ENCODE measurements at regions not wholly inside any gene's neighbourhood (a gene's known extent, or its start where the extent isn't known, plus 50 kb on each side); places are given as distances from the start of the nearest gene placed in this dataset.
A peak's percentile ranks its signal among the peaks of the same experiment; 100 is the strongest.

- DNase-seq (ENCODE audit: low spot score), result no peak
These were observed 403.3 kb downstream of the HGF start for GRCh38 chr7:81366546-81366945.

DNA sequence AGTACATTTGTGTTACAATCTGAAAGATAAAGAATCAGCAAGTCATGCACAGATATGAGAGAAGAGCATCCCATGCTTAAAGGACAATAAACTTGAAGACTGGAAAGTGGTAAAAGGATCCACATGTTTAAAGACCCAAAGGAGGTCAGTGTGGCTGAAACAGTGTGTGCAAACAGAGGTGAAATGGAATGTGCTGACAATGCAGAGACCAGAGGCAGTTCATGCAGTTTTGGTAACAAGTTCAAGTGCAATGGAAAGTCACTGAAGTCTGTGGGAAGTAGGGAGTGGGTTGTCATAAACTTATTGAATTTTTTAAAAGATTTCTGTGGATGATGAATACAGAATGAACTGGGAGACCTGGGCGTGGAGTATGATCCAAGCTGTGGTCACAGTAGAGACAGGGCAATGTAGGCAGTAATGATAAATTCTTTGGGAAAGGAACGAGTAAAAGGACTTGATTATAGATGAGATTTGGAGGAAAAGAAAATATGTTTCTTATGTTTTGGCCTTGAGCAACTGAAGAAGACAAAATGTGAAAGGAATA lies 408.0 kb downstream of the HGF start:
- no peak for DNase-seq (ENCODE audit: low spot score)

GRCh38 chr7:81355911-81356310 lies 413.9 kb downstream of the HGF start:
- DNase-seq (ENCODE audit: low spot score), result no peak

DNA sequence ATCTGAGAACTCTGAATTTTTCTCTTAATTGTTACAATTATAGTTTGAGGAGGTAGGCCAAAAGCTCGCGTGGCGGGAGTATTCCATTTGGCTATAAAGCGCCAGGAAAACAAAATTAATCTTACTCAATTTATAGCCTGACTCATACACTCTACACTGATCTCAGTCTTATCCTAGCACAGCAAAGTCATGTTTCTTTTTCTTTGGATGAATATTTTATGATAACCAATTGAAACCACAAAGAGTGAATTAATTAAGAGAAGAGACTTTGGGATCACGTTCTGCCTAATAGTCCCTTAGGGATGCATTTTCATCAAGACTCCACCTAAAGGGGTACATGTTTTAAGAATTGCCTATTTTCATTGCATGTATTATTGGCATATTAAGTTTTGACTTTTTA lies 420.8 kb downstream of the HGF start:
- DNase-seq (ENCODE audit: low spot score), result no peak

GRCh38 chr7:81339946-81340345 lies 421.1 kb upstream of the SEMA3C start:
- DNase-seq (ENCODE audit: low spot score), result no peak

GRCh38 chr7:81333536-81333935 lies 414.7 kb upstream of the SEMA3C start:
- no peak for DNase-seq (ENCODE audit: low spot score)

GRCh38 chr7:81333004-81333403 lies 414.2 kb upstream of the SEMA3C start:
- DNase-seq (ENCODE audit: low spot score), result no peak

DNA sequence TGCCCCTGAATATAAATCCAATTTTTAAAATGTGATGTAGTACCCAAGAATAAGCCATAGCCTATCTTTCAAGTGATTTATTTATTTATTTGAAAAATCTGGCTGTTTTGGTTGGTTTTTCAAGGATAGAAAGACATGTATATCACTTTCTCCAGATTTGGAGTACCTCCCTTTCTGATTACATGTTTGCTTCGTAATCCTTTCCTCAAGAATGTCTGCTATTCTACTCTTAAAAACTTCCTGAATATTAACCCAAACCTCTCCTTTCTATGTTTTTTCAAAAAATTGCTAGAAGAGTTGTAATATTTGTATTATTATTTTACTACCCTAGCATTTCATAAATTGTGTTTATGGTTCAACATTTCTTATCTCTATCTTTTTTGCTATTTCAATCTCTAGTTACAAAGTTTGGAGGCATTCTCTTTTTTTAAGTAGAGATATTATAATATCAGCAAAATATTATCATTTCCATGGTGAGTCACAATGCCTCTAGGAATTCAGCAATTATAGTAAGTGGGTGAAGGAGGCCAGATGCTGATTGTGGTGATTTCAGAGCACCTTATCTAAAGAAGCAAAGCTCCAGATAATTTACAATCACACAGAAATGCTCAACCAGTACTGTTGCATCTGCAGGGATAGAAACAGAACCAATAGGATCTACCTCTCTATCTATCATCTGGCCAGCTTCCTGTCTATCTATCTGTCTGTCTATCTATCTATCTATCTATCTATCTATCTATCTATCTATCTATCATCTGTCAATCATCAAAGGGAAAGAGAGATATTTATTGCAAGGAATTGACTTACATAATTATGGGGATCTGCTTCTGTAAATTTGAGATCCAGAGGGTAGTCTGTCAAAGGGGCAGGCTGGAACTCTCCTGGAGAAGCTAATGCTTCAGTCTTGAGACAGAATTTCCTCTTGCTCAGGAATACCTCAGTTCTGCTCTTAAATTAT lies 412.5 kb upstream of the SEMA3C start:
- DNase-seq (ENCODE audit: low spot score), result no peak

DNA sequence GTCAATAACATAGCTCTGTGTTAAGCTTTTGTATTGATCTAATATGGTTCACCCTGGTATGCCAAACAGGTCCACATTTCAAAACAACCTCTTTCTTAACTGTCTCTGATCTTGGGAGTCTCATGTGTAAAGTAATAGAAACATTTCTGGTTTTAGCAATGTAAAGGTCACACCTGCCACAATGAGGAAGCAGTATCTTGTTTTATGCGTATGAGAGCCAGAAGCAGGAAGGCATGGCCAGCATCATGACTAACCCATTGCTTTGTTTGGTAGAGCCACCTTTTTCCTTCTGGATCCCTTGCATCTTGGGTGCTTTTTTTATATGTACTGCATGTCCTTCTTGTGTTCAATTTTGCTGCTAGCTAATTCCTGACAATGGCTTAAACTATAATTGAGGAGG lies 411.3 kb upstream of the SEMA3C start:
- DNase-seq (ENCODE audit: low spot score), result no peak

DNA sequence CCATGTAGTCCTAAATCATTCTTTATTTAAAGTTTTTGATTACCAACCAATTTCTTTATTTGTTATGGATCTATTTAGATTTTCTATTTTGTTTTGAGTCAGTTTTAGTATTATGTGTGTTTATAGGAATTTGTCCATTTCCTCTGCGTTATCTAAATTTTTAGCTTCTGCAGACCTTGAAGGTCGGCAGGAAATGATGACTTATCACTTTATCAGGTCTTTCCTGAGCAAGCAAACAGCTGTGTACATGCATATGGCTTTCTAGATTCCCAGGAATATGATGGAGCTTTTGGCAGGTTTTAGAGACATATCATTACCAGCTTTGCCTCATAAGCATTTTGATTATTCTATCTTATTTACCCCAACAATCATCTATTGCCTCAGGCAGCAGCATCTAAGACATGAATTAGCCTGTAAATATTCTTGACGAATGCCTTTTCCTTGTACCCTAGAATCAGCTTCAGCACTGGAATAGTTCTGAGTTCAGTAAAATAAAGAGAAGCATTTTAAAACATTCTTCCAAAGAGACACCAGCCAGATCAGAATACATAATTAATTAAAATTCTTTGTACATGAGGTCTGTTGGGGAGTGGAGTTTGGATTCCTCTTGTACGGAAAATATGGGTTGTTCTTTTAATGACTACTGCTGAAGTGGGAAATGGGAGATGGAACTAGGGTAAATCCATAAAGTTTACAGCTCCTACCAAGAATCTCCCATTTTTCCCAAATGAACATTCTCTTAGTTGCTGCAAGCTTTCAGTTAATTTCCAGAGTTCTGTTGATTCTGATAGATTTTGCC lies 408.8 kb upstream of the SEMA3C start:
- DNase-seq (ENCODE audit: low spot score), result no peak

- DNase-seq (ENCODE audit: low spot score), result no peak
These were observed 403.1 kb upstream of the SEMA3C start for GRCh38 chr7:81321949-81322348.

- no peak for DNase-seq (ENCODE audit: low spot score)
These were observed 398.9 kb upstream of the SEMA3C start for GRCh38 chr7:81317741-81318140.

- DNase-seq (ENCODE audit: low spot score), result no peak
These were observed 389.9 kb upstream of the SEMA3C start for GRCh38 chr7:81308643-81309322.

DNA sequence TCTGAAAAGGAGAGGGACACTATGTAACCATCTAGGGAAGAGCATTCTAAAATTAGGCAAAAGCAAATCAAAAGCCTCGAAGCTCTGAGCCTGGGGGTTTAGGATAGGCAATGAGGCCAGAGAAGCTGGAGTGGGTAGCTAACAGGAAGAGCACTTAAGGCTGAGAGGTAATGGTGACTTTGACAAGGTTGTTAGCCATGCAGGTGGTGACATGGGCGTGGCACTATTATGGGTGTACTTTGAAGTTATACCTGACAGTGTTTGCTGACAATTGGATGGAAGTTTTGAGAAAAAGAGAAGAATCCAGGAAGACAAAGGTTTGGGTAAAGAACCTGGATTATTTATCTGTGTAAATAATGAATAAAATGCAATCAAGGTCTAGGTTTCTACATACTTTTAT lies 383.0 kb upstream of the SEMA3C start:
- peak; percentile 69 for DNase-seq (ENCODE audit: low spot score)

- no peak for DNase-seq (ENCODE audit: low spot score)
These were observed 381.9 kb upstream of the SEMA3C start for GRCh38 chr7:81300753-81301152.

DNA sequence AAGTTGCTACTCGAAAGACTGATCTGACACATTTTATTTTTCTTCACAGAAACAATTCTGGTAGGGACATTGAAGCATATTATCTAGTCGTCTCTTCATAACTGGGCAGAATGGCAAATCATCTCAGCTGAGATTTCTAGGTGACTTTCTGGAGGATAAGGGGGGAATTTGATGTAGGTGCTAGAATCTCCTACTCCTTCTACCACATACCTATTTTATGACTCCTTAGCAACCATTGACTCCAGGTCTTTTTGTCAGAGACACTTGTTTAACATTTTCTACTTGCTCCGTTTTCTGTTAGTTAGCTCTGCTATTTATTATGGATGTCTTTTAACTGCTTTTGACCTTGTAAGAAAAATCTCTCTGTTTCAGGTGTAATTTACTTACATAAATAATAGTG lies 380.9 kb upstream of the SEMA3C start:
- DNase-seq (ENCODE audit: low spot score), result no peak

GRCh38 chr7:81298951-81299666 lies 380.3 kb upstream of the SEMA3C start:
- peak; percentile 67 for DNase-seq (ENCODE audit: low spot score)

DNA sequence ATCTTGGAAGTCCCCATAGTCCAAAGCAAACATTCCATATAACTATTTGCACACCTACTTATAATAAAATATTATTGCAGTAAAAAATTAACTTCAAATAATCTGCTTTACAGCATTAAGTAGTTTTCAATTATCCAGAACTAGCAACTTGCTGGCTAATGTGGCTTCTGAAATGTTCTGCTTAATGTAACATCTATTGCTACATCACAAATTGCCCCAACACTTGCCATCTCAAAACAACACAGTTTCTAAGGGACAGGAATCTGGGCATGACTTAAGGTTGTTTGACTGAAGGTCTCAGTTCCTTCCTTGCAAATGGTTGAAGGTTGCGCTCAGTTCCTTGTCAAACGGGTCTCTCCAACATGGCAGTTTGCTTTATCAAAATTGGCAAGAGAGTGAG lies 378.5 kb upstream of the SEMA3C start:
- no peak for DNase-seq (ENCODE audit: low spot score)

GRCh38 chr7:81296726-81297125 lies 377.9 kb upstream of the SEMA3C start:
- DNase-seq (ENCODE audit: low spot score), result no peak

GRCh38 chr7:81294897-81295515 lies 376.2 kb upstream of the SEMA3C start:
- DNase-seq (ENCODE audit: low spot score), result no peak

- DNase-seq (ENCODE audit: low spot score), result no peak
These were observed 375.0 kb upstream of the SEMA3C start for GRCh38 chr7:81293806-81294205.
